K562 (cell line): ENCODE measurements at regions not wholly inside any gene's neighbourhood (a gene's known extent, or its start where the extent isn't known, plus 50 kb on each side); places are given as distances from the start of the nearest gene placed in this dataset.

ENCODE experiments used
- ATAC-seq: fragments of 200-7000 bp; cut with Tn5 transposase; 3 replicates; pipeline ENCODE4 v1.9.1; 2020; ENCODE audit warnings: moderate library complexity
- BruUV-seq: library from RNA; stranded (reverse); fragments of 400-500 nt; replicated peaks from 2 replicates; lab custom pipeline; 2021; lab: Mats Ljungman, UMichigan
- CTCF ChIA-PET: fragments of 300-600 bp; formaldehyde crosslinking; extraction: SDS; loops from one replicate; lab custom pipeline; 2021; ENCODE audit warnings: low intra/inter-chr PET ratio; lab: Yijun Ruan, JAX
- POLR2A ChIA-PET: fragments of 300-600, 350-650 bp; sonication (Branson Sonifier 250); formaldehyde crosslinking; extraction: SDS; loops from one replicate; lab custom pipeline; 2021; ENCODE audit warnings: antibody characterized with exemption, inconsistent platforms; lab: Yijun Ruan, JAX
- DNase-seq, 4 experiments: peaks; one replicate each; pipeline versions ENCODE4 v3.0.0 to v3.0.0-alpha.2; 2011 to 2018; ENCODE audit warnings: low spot score in 3 of 4, mixed read lengths in 3 of 4; ENCODE audit errors: extremely low read depth in 1 of 4
- FAIRE-seq: peaks from 2 replicates; lab custom pipeline; 2011; peaks lifted over from hg19 to GRCh38; lab: Jason Lieb, UNC
- H2AFZ ChIP-seq: 2 replicates; pipeline ENCODE4 v1.6.0; 2011; ENCODE audit warnings: low read depth, low read length, control low read depth, inconsistent platforms
- H3K27ac ChIP-seq: fragments of 200-600 bp; 3 replicates; pipeline ENCODE4 v1.8.0; 2011; ENCODE audit warnings: low read depth, mild to moderate bottlenecking, control low read depth, inconsistent platforms, low read length, moderate library complexity, mixed read lengths; ENCODE audit errors: extremely low read depth
- H3K27me3 ChIP-seq, 2 experiments: fragments of 300-600 bp in 1 of 2; 2 replicates in 1 of 2; 3 replicates in 1 of 2; pipeline versions ENCODE4 v1.6.0 to v1.8.0; 2011; ENCODE audit warnings: inconsistent platforms in 2 of 2, low read length in 2 of 2, mild to moderate bottlenecking in 1 of 2, mixed read lengths in 1 of 2, moderate library complexity in 1 of 2; ENCODE audit not compliant: control insufficient read depth in 2 of 2, insufficient read depth in 2 of 2
- H3K36me3 ChIP-seq: fragments of 300-600 bp; 3 replicates; pipeline ENCODE4 v1.8.0; 2011; ENCODE audit warnings: mild to moderate bottlenecking, low read length, inconsistent platforms; ENCODE audit not compliant: control insufficient read depth, insufficient read depth
- H3K4me1 ChIP-seq, 2 experiments: fragments of 200-600 bp in 1 of 2; replicated peaks in 1 of 2; 2 replicates in 1 of 2; 3 replicates in 1 of 2; pipeline versions ENCODE4 v1.5.1 to v1.8.0; 2011; ENCODE audit warnings: inconsistent platforms in 2 of 2, low read length in 2 of 2, mild to moderate bottlenecking in 1 of 2, mixed read lengths in 1 of 2, moderate library complexity in 1 of 2; ENCODE audit not compliant: control insufficient read depth in 2 of 2, insufficient read depth in 2 of 2
- H3K4me2 ChIP-seq: 2 replicates; pipeline ENCODE4 v1.6.1; 2011; ENCODE audit warnings: low read length, control low read depth, inconsistent platforms, mixed read lengths; ENCODE audit not compliant: insufficient read depth
- H3K4me3 ChIP-seq: fragments of 200-600 bp; sonication (generic), shearing (Covaris generic); 2 replicates; pipeline ENCODE4 v1.5.1; 2016; ENCODE audit warnings: control low read depth, inconsistent platforms
- H3K79me2 ChIP-seq: fragments of 200-600 bp; 3 replicates; pipeline ENCODE4 v1.8.0; 2011; ENCODE audit warnings: low read length, inconsistent platforms; ENCODE audit not compliant: control insufficient read depth, insufficient read depth
- H3K9ac ChIP-seq, 2 experiments: 2 replicates each; pipeline versions ENCODE4 v1.6.0 to v1.6.1; 2011; ENCODE audit warnings: low read depth in 2 of 2, low read length in 2 of 2, control low read depth in 1 of 2, inconsistent platforms in 1 of 2, mild to moderate bottlenecking in 1 of 2, mixed read lengths in 1 of 2; ENCODE audit not compliant: insufficient read depth in 1 of 2
- H3K9me1 ChIP-seq: one replicate; pipeline ENCODE4 v1.6.0; 2011; ENCODE audit warnings: inconsistent platforms, mild to moderate bottlenecking, low read length, moderate library complexity; ENCODE audit not compliant: control insufficient read depth, insufficient read depth
- H3K9me3 ChIP-seq: replicated peaks from 2 replicates; pipeline ENCODE4 v1.5.1; 2011; ENCODE audit warnings: low read depth, low read length, inconsistent platforms; ENCODE audit not compliant: control insufficient read depth, insufficient read depth
- H4K20me1 ChIP-seq: replicated peaks from 2 replicates; pipeline ENCODE4 v1.6.1; 2011; ENCODE audit warnings: low read length, inconsistent platforms, mixed read lengths; ENCODE audit not compliant: control insufficient read depth, insufficient read depth
- C11orf30 ChIP-seq: fragments of 450-650 bp; IDR thresholded peaks from 2 replicates; pipeline ENCODE4 v1.6.1; 2016; ENCODE audit warnings: low read depth, mild to moderate bottlenecking
- HNRNPLL ChIP-seq: fragments of 200-400 bp; formaldehyde crosslinking; IDR thresholded peaks from 2 replicates; pipeline ENCODE4 v1.6.1; 2017; ENCODE audit warnings: low read length, low read depth, mild to moderate bottlenecking; ENCODE audit not compliant: poor library complexity, severe bottlenecking
- SMC3 ChIP-seq: conservative IDR thresholded peaks from 2 replicates; pipeline ENCODE4 v1.6.1; 2011; ENCODE audit warnings: low read depth, low read length, improper control_type of control experiment; ENCODE audit not compliant: insufficient read depth
- SP2 ChIP-seq: IDR thresholded peaks from 2 replicates; pipeline ENCODE4 v1.6.1; 2011; ENCODE audit warnings: mild to moderate bottlenecking, low read depth, low read length, moderate library complexity; ENCODE audit not compliant: poor library complexity, severe bottlenecking; ENCODE audit errors: extremely low read depth
- TBL1XR1 ChIP-seq, 2 experiments: IDR thresholded peaks; 2 replicates each; pipeline ENCODE4 v1.6.1; 2012; ENCODE audit warnings: improper control_type of control experiment in 2 of 2, low read length in 2 of 2, mild to moderate bottlenecking in 1 of 2
- ZNF224 ChIP-seq: sonication (generic); formaldehyde crosslinking; IDR thresholded peaks from 2 replicates; pipeline ENCODE4 v1.8.0; 2022; ENCODE audit warnings: mild to moderate bottlenecking, missing genetic modification reagents
- ZNF253 ChIP-seq: fragments of 250-450 bp; sonication (Bioruptor Pico); conservative IDR thresholded peaks from 2 replicates; pipeline ENCODE4 v1.6.1; 2021; ENCODE audit warnings: mild to moderate bottlenecking
- WGBS: fragments of 100-300 bp; shearing (Covaris generic); methylation state at CpG from one replicate; pipeline ENCODE4 v1.1.6; 2016; ENCODE audit warnings: low coverage, mixed read lengths; ENCODE audit not compliant: insufficient coverage; ENCODE audit errors: missing lambda C conversion rate; 5-methylcytosine and 5-hydroxymethylcytosine counted together
- in situ Hi-C: fragments of 300-500 bp; cut with MboI; formaldehyde crosslinking; loops from 4 replicates; pipeline ENCODE4 v1.15.0; 2018; ENCODE audit warnings: inconsistent platforms, mixed read lengths
- intact Hi-C: fragments of 100-400 bp; cut with micrococcal nuclease; formaldehyde crosslinking; loops from 2 replicates; pipeline ENCODE4 v1.14.2; 2022
- TF ChIP-seq, protein P1 (sequence below): fragments of 250-450 bp; sonication (Bioruptor Pico); IDR thresholded peaks from 2 replicates; pipeline ENCODE4 v1.4.0; 2020
- TF ChIP-seq, protein P2 (sequence below), 2 experiments: fragments of 450-650 bp; formaldehyde crosslinking in 1 of 2; IDR thresholded peaks; 2 replicates each; pipeline versions ENCODE4 v1.4.0 to v1.6.1; 2014 to 2020; ENCODE audit warnings: mild to moderate bottlenecking in 2 of 2, borderline replicate concordance in 1 of 2, low read depth in 1 of 2

DNA sequence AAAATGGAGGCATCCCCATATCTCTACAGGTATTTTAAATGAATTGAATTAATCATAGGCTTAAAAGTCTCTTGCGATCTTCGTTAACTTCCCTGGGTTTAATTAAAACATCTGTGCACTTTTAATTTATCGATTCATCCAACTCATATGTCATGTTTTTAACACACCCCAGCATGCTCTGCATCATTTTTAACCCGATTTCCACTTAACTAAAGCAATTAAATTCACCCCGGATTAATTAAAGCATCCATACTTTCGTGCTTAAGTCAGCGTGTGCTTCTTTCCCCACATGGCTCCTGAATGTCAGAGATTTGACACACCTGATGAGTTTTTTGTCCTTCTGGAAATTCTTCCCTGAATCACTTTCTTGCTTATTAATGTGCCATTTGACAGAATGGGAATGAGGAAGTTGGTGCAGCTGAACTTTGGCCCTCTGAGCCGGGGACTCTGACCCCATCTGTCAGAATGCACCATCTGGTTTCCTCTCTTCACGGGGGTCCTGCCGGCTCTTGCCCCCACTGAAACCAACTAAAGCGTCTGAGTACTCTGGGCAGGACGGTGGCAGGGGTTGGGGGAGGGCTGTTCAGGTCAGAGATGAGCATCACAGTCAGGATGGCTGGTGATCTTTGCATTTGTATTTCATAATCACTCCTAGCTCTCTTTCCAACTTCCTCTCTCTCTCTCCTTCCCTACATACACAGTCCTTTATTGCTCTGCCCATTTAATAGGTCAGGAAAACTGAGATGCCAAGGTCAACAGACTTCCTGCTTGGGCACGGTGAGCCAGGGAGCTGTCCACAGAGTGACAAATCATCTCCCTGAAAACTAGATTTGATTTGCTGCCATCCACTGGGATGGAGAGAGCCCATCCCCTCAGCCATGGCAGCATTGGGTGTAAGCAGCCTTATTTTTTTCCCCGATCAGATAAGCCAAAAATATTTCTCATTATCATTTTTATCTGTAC, 180.3 kb upstream of the WWC1 start (continued):
- TF ChIP-seq, protein P1, sequence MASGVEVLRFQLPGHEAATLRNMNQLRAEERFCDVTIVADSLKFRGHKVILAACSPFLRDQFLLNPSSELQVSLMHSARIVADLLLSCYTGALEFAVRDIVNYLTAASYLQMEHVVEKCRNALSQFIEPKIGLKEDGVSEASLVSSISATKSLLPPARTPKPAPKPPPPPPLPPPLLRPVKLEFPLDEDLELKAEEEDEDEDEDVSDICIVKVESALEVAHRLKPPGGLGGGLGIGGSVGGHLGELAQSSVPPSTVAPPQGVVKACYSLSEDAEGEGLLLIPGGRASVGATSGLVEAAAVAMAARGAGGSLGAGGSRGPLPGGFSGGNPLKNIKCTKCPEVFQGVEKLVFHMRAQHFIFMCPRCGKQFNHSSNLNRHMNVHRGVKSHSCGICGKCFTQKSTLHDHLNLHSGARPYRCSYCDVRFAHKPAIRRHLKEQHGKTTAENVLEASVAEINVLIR (CRISPR knock-in tag), result no peak
- TF ChIP-seq SP2 (no peak), C11orf30 (no peak), TBL1XR1 (IDR thresholded peaks at IDR 0.05; ENCODE audit: low read length in 2 of 2) (no peak), HNRNPLL (no peak), ZNF253 (CRISPR knock-in tag) (no peak), ZNF224 (CRISPR knock-in tag) (no peak)

DNA sequence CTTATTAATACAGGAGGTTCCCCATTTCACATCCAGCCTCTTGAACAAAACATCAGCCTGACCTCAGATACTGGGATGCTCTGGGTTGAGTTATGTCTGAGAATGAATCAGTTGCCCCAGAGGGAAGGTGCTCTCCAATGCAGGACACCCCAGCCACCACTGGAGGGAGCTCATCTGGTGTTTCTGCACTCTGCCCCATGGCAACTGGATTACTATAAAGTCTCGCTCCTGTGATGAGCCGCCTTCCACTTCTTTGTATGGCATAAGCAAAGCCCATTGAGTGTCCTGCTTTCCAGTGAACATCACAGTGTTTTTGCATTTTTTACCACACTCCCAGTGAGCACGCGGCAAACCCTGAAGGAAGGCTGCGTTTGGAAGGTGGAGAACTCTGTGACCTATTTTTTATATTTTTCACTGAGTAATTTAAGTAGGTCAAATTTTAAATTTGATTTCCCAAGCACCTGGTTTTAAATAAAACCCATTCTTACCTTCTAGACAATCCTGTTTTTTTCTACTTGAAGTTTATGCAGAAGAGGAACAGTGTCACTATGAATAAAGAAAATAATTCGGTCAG, 176.9 kb upstream of the WWC1 start:
- Histone ChIP-seq H3K4me1 (no peaks in the 10 kb centered on the region), H3K27me3 (no peaks in the 10 kb centered on the region), H3K36me3 (no peaks in the 10 kb centered on the region), H4K20me1 (no peaks in the 10 kb centered on the region), H2AFZ (no peak overlapping the region), H3K4me2 (no peak overlapping the region), H3K4me3 (no peak overlapping the region), H3K9me3 (no peaks in the 10 kb centered on the region), H3K79me2 (no peaks in the 10 kb centered on the region), H3K9ac (no peak overlapping the region), H3K27ac (no peak overlapping the region), H3K9me1 (no peaks in the 10 kb centered on the region)
- POLR2A ChIA-PET, result interaction anchor here (0.6 kb wide), 1 partner anchor 73 kb away, joined by 4 read pairs; no protein-coding TSS in a partner anchor
- FAIRE-seq (peak; percentile 89), DNase-seq (peak; percentile 52 to 65 (median 58)), ATAC-seq (peak; percentile 96)
- no TSS peak for BruUV-seq
- in situ Hi-C loops (no loop called here), intact Hi-C loops (loop anchor here (1.0 to 10.0 kb wide), 2 partner anchors 105 to 1370 kb away; no protein-coding TSS in a partner anchor)
- CTCF ChIA-PET, result no interaction called here
- WGBS, result 0% methylated on average over 6 of the region's 6 CpGs
- TF ChIP-seq, protein P2, sequence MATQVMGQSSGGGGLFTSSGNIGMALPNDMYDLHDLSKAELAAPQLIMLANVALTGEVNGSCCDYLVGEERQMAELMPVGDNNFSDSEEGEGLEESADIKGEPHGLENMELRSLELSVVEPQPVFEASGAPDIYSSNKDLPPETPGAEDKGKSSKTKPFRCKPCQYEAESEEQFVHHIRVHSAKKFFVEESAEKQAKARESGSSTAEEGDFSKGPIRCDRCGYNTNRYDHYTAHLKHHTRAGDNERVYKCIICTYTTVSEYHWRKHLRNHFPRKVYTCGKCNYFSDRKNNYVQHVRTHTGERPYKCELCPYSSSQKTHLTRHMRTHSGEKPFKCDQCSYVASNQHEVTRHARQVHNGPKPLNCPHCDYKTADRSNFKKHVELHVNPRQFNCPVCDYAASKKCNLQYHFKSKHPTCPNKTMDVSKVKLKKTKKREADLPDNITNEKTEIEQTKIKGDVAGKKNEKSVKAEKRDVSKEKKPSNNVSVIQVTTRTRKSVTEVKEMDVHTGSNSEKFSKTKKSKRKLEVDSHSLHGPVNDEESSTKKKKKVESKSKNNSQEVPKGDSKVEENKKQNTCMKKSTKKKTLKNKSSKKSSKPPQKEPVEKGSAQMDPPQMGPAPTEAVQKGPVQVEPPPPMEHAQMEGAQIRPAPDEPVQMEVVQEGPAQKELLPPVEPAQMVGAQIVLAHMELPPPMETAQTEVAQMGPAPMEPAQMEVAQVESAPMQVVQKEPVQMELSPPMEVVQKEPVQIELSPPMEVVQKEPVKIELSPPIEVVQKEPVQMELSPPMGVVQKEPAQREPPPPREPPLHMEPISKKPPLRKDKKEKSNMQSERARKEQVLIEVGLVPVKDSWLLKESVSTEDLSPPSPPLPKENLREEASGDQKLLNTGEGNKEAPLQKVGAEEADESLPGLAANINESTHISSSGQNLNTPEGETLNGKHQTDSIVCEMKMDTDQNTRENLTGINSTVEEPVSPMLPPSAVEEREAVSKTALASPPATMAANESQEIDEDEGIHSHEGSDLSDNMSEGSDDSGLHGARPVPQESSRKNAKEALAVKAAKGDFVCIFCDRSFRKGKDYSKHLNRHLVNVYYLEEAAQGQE (IDR thresholded peaks at IDR 0.05; ENCODE audit: borderline replicate concordance), result peak; percentile 10; the same call in 1 of the 2 replicates
- TF ChIP-seq, protein P2 (CRISPR knock-in tag; IDR thresholded peaks at IDR 0.05; ENCODE audit: low read depth), result no peak
- TF ChIP-seq SMC3, result 0 out of 2 replicates have a peak, but pooled peaks have one; percentile 27
